HEK293 (cell line): ENCODE measurements at regions not wholly inside any gene's neighbourhood (a gene's known extent, or its start where the extent isn't known, plus 50 kb on each side); places are given as distances from the start of the nearest gene placed in this dataset.

Experiments used
- CTCF ChIA-PET: fragments of 350-600 bp; formaldehyde crosslinking; extraction: SDS; loops from one replicate; lab custom pipeline; 2021; ENCODE audit warnings: antibody characterized with exemption; lab: Yijun Ruan, JAX
- POLR2A ChIA-PET: fragments of 300-600 bp; formaldehyde crosslinking; extraction: SDS; loops from one replicate; lab custom pipeline; 2020; ENCODE audit warnings: antibody characterized with exemption, inconsistent platforms; lab: Yijun Ruan, JAX
- H3K27ac ChIP-seq: fragments of 200-500 bp; sonication (Bioruptor generic); 2 replicates; pipeline ENCODE4 v1.5.1; 2014; ENCODE audit warnings: low read depth, low read length, control low read depth, inconsistent platforms; ENCODE audit errors: extremely low read depth
- H3K36me3 ChIP-seq, 2 experiments: fragments of 200-500 bp in 1 of 2; sonication (Bioruptor generic) in 1 of 2; 1 replicate in 1 of 2; 2 replicates in 1 of 2; pipeline ENCODE4 v1.5.1; 2014 to 2017; ENCODE audit warnings: inconsistent platforms in 2 of 2, low read length in 2 of 2; ENCODE audit not compliant: control insufficient read depth in 2 of 2, insufficient read depth in 1 of 2
- H3K4me1 ChIP-seq: fragments of 200-500 bp; sonication (Bioruptor generic); 2 replicates; pipeline ENCODE4 v1.5.1; 2014; ENCODE audit warnings: mild to moderate bottlenecking, low read length, inconsistent platforms; ENCODE audit not compliant: control insufficient read depth, insufficient read depth
- H3K4me3 ChIP-seq: 2 replicates; pipeline ENCODE4 v1.5.1; 2011; ENCODE audit warnings: low read depth, mild to moderate bottlenecking, control low read depth, low read length, moderate library complexity
- H3K9me3 ChIP-seq: fragments of 200-500 bp; sonication (Bioruptor generic); 2 replicates; pipeline ENCODE4 v1.5.1; 2014; ENCODE audit warnings: low read depth, low read length, inconsistent platforms; ENCODE audit not compliant: control insufficient read depth, insufficient read depth
- BCL11A ChIP-seq: fragments of 450-650 bp; formaldehyde crosslinking; IDR thresholded peaks from 2 replicates; pipeline ENCODE4 v1.5.1; 2016; ENCODE audit warnings: low read depth, missing biosample characterization, missing genetic modification characterization
- GFI1B ChIP-seq: fragments of 450-650 bp; formaldehyde crosslinking; IDR thresholded peaks from 2 replicates; pipeline ENCODE4 v1.5.1; 2016; ENCODE audit warnings: missing biosample characterization, missing genetic modification characterization
- GLIS1 ChIP-seq: fragments of 450-650 bp; formaldehyde crosslinking; IDR thresholded peaks from 2 replicates; pipeline ENCODE4 v1.5.1; 2016; ENCODE audit warnings: missing biosample characterization, missing genetic modification characterization
- GLIS2 ChIP-seq: fragments of 450-650 bp; formaldehyde crosslinking; IDR thresholded peaks from 2 replicates; pipeline ENCODE4 v1.5.1; 2016; ENCODE audit warnings: missing biosample characterization, missing genetic modification characterization
- HOXC10 ChIP-seq: sonication (generic); formaldehyde crosslinking; IDR thresholded peaks from 2 replicates; pipeline ENCODE4 v1.8.1; 2023; ENCODE audit warnings: mild to moderate bottlenecking, missing genetic modification reagents
- KLF10 ChIP-seq: fragments of 450-650 bp; IDR thresholded peaks from 2 replicates; pipeline ENCODE4 v1.5.1; 2018; ENCODE audit warnings: missing biosample characterization, mild to moderate bottlenecking, missing genetic modification characterization
- MEIS1 ChIP-seq: sonication (generic); formaldehyde crosslinking; IDR thresholded peaks from 2 replicates; pipeline ENCODE4 v1.8.1; 2022; ENCODE audit warnings: missing genetic modification reagents, mild to moderate bottlenecking, borderline replicate concordance
- MZF1 ChIP-seq: fragments of 450-650 bp; formaldehyde crosslinking; IDR thresholded peaks from 2 replicates; pipeline ENCODE4 v1.5.1; 2017; ENCODE audit warnings: missing biosample characterization, missing genetic modification characterization, borderline replicate concordance
- OSR2 ChIP-seq: fragments of 450-650 bp; formaldehyde crosslinking; IDR thresholded peaks from 2 replicates; pipeline ENCODE4 v1.5.1; 2016; ENCODE audit warnings: missing biosample characterization, missing genetic modification characterization
- PATZ1 ChIP-seq: fragments of 450-650 bp; formaldehyde crosslinking; IDR thresholded peaks from 2 replicates; pipeline ENCODE4 v1.5.1; 2016; ENCODE audit warnings: missing biosample characterization, missing genetic modification characterization
- REPIN1 ChIP-seq: fragments of 450-650 bp; formaldehyde crosslinking; IDR thresholded peaks from 2 replicates; pipeline ENCODE4 v1.5.1; 2017; ENCODE audit warnings: missing biosample characterization, missing genetic modification characterization, low read depth
- SETDB1 ChIP-seq: IDR thresholded peaks from one replicate; pipeline ENCODE4 v1.6.1; 2017; ENCODE audit warnings: mild to moderate bottlenecking, low read length, moderate library complexity, mixed read lengths; ENCODE audit not compliant: insufficient read length
- TCF7L2 ChIP-seq: IDR thresholded peaks from 2 replicates; pipeline ENCODE4 v1.6.1; 2011; ENCODE audit warnings: low read depth, mild to moderate bottlenecking, inconsistent platforms, low read length, moderate library complexity, borderline replicate concordance
- ZBTB1 ChIP-seq: fragments of 450-650 bp; formaldehyde crosslinking; IDR thresholded peaks from 2 replicates; pipeline ENCODE4 v1.5.1; 2016; ENCODE audit warnings: missing biosample characterization, missing genetic modification characterization
- ZBTB20 ChIP-seq: fragments of 450-650 bp; formaldehyde crosslinking; IDR thresholded peaks from 2 replicates; pipeline ENCODE4 v1.5.1; 2016; ENCODE audit warnings: missing biosample characterization, missing genetic modification characterization
- ZBTB7A ChIP-seq: fragments of 450-650 bp; formaldehyde crosslinking; IDR thresholded peaks from 2 replicates; pipeline ENCODE4 v1.5.1; 2016; ENCODE audit warnings: low read depth, missing biosample characterization, missing genetic modification characterization
- ZIC2 ChIP-seq: fragments of 450-650 bp; formaldehyde crosslinking; IDR thresholded peaks from 2 replicates; pipeline ENCODE4 v1.5.1; 2016; ENCODE audit warnings: missing biosample characterization, missing genetic modification characterization
- ZNF19 ChIP-seq: fragments of 450-650 bp; formaldehyde crosslinking; IDR thresholded peaks from 2 replicates; pipeline ENCODE4; 2016; ENCODE audit warnings: missing biosample characterization, missing genetic modification characterization, low read depth
- ZNF202 ChIP-seq: fragments of 450-650 bp; formaldehyde crosslinking; IDR thresholded peaks from 2 replicates; pipeline ENCODE4 v1.5.1; 2016; ENCODE audit warnings: missing biosample characterization, missing genetic modification characterization, borderline replicate concordance
- ZNF394 ChIP-seq: fragments of 450-650 bp; formaldehyde crosslinking; IDR thresholded peaks from 2 replicates; pipeline ENCODE4 v1.5.1; 2016; ENCODE audit warnings: missing biosample characterization, missing genetic modification characterization, mild to moderate bottlenecking, moderate library complexity, borderline replicate concordance
- ZNF404 ChIP-seq: fragments of 450-650 bp; formaldehyde crosslinking; IDR thresholded peaks from 2 replicates; pipeline ENCODE4 v1.5.1; 2017; ENCODE audit warnings: missing biosample characterization, missing genetic modification characterization
- ZNF561 ChIP-seq: fragments of 450-650 bp; IDR thresholded peaks from 2 replicates; pipeline ENCODE4 v1.5.1; 2018; ENCODE audit warnings: missing biosample characterization, missing genetic modification characterization, borderline replicate concordance
- ZNF600 ChIP-seq: fragments of 450-650 bp; formaldehyde crosslinking; IDR thresholded peaks from 2 replicates; pipeline ENCODE4 v1.5.1; 2016; ENCODE audit warnings: missing biosample characterization, missing genetic modification characterization
- ZNF629 ChIP-seq: fragments of 450-650 bp; formaldehyde crosslinking; IDR thresholded peaks from 2 replicates; pipeline ENCODE4 v1.5.1; 2017; ENCODE audit warnings: missing biosample characterization, missing genetic modification characterization
- ZNF645 ChIP-seq: fragments of 450-650 bp; formaldehyde crosslinking; IDR thresholded peaks from 2 replicates; pipeline ENCODE4; 2016; ENCODE audit warnings: missing biosample characterization, missing genetic modification characterization
- ZNF791 ChIP-seq: fragments of 450-650 bp; formaldehyde crosslinking; IDR thresholded peaks from 2 replicates; pipeline ENCODE4 v1.5.1; 2016; ENCODE audit warnings: missing biosample characterization, missing genetic modification characterization
- ZNF843 ChIP-seq: fragments of 450-650 bp; formaldehyde crosslinking; IDR thresholded peaks from 2 replicates; pipeline ENCODE4 v1.5.1; 2016; ENCODE audit warnings: missing biosample characterization, missing genetic modification characterization
- ZSCAN16 ChIP-seq: fragments of 450-650 bp; formaldehyde crosslinking; IDR thresholded peaks from 2 replicates; pipeline ENCODE4 v1.5.1; 2016; ENCODE audit warnings: missing biosample characterization, missing genetic modification characterization
- ZSCAN4 ChIP-seq: fragments of 450-650 bp; formaldehyde crosslinking; IDR thresholded peaks from 2 replicates; pipeline ENCODE4 v1.5.1; 2017; ENCODE audit warnings: missing biosample characterization, missing genetic modification characterization
- TF ChIP-seq, protein P1 (sequence below): fragments of 450-650 bp; formaldehyde crosslinking; IDR thresholded peaks from 2 replicates; pipeline ENCODE4 v1.5.1; 2017; ENCODE audit warnings: missing biosample characterization, missing genetic modification characterization
- TF ChIP-seq, protein P2 (sequence below): fragments of 450-650 bp; formaldehyde crosslinking; IDR thresholded peaks from 2 replicates; pipeline ENCODE4 v1.5.1; 2016; ENCODE audit warnings: missing biosample characterization, missing genetic modification characterization, low read depth

DNA sequence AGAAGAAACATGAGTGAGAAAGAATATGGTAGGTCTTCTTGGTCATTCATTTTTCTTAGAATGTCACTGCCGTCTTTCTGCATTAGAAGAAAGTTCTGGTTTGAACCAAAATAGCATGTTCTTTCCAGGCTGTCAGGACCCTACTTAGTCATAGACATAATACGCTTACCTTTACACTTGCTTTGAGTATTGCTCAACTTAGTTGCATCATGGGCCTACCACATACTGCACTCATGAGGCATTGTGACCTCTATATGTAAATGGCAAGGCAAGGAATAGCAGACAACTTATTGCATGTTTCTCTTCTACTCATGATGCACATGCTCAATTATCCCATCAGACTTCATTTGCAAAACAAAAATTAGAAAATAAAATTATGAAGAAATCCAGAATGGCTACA lies 415.0 kb downstream of the HLX start (continued):
- TF ChIP-seq, protein P1, sequence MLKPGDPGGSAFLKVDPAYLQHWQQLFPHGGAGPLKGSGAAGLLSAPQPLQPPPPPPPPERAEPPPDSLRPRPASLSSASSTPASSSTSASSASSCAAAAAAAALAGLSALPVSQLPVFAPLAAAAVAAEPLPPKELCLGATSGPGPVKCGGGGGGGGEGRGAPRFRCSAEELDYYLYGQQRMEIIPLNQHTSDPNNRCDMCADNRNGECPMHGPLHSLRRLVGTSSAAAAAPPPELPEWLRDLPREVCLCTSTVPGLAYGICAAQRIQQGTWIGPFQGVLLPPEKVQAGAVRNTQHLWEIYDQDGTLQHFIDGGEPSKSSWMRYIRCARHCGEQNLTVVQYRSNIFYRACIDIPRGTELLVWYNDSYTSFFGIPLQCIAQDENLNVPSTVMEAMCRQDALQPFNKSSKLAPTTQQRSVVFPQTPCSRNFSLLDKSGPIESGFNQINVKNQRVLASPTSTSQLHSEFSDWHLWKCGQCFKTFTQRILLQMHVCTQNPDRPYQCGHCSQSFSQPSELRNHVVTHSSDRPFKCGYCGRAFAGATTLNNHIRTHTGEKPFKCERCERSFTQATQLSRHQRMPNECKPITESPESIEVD (tag by site-specific recombination), result no peak
- TF ChIP-seq ZBTB7A (tag by site-specific recombination) (no peak), MZF1 (tag by site-specific recombination) (no peak), SETDB1 (no peak), GLIS1 (tag by site-specific recombination) (no peak), ZNF843 (no peak)
- TF ChIP-seq, all 188 proteins: peak for 0

DNA sequence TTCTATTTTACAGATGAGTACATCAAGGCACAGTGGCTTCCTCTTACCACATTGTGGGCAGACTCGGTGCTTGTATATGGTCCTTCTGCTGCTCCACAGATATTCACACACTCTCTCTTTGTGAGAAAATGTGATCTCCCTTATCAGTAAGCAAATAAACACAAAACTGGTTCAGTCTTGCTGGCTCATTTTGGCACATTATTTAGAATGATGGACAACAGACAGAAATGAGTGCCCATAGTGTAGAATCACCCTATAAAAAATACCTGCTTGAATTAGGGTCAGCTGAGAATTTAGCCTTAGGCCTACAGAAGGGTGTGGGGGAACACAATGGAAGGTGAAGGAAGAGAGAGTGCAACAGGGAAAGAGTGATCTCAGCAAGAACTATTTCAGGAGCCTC lies 423.1 kb downstream of the HLX start:
- ChIA-PET CTCF (no interaction called here), POLR2A (no interaction called here)
- Histone ChIP-seq H3K36me3 (no peaks in the 10 kb centered on the region), H3K4me1 (peaks cover 11% of the 10 kb centered on the region), H3K27ac (peak overlapping the region; percentile 72), H3K4me3 (no peak overlapping the region), H3K9me3 (no peaks in the 10 kb centered on the region)
- TF ChIP-seq ZSCAN16 (tag by site-specific recombination) (no peak), MZF1 (tag by site-specific recombination) (peak; percentile 59; the same call in 1 of the 2 replicates), PATZ1 (tag by site-specific recombination) (no peak), TCF7L2 (no peak), MEIS1 (no peak), ZIC2 (tag by site-specific recombination) (no peak), KLF10 (tag by site-specific recombination) (peak; percentile 47; the same call in 1 of the 2 replicates), ZNF629 (tag by site-specific recombination) (no peak; the same call in 1 of the 2 replicates), ZNF19 (tag by site-specific recombination) (peak; percentile 52; the same call in 1 of the 2 replicates), ZNF394 (no peak), ZBTB1 (tag by site-specific recombination) (no peak), ZSCAN4 (tag by site-specific recombination) (no peak), ZNF561 (tag by site-specific recombination) (peak; percentile 65; the same call in 1 of the 2 replicates), HOXC10 (no peak), OSR2 (peak; percentile 46; the same call in 1 of the 2 replicates), GFI1B (tag by site-specific recombination) (no peak), ZBTB7A (tag by site-specific recombination) (no peak), ZNF404 (tag by site-specific recombination) (no peak), ZNF600 (no peak), BCL11A (no peak), ZBTB20 (tag by site-specific recombination) (no peak), GLIS2 (tag by site-specific recombination) (no peak), ZNF645 (tag by site-specific recombination) (no peak), ZNF202 (tag by site-specific recombination) (no peak), ZNF791 (no peak), REPIN1 (tag by site-specific recombination) (no peak)
- TF ChIP-seq, protein P2, sequence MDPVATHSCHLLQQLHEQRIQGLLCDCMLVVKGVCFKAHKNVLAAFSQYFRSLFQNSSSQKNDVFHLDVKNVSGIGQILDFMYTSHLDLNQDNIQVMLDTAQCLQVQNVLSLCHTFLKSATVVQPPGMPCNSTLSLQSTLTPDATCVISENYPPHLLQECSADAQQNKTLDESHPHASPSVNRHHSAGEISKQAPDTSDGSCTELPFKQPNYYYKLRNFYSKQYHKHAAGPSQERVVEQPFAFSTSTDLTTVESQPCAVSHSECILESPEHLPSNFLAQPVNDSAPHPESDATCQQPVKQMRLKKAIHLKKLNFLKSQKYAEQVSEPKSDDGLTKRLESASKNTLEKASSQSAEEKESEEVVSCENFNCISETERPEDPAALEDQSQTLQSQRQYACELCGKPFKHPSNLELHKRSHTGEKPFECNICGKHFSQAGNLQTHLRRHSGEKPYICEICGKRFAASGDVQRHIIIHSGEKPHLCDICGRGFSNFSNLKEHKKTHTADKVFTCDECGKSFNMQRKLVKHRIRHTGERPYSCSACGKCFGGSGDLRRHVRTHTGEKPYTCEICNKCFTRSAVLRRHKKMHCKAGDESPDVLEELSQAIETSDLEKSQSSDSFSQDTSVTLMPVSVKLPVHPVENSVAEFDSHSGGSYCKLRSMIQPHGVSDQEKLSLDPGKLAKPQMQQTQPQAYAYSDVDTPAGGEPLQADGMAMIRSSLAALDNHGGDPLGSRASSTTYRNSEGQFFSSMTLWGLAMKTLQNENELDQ (tag by site-specific recombination), result no peak
